Lower leg skin (tissue), 4 donors: ENCODE measurements at regions not wholly inside any gene's neighbourhood (a gene's known extent, or its start where the extent isn't known, plus 50 kb on each side); places are given as distances from the start of the nearest gene placed in this dataset.

Experiments used
- DNase-seq, 2 donors: peaks; one replicate each; pipeline ENCODE4 v3.0.0-alpha.2; 2019; ENCODE audit warnings: low spot score in 2 of 2
- H3K4me3 ChIP-seq: fragments of 200-600 bp; sonication (generic); 2 replicates; pipeline ENCODE4 v1.5.1; 2017; ENCODE audit warnings: mild to moderate bottlenecking, low read depth; ENCODE audit not compliant: poor library complexity, severe bottlenecking
- CTCF ChIP-seq, 3 donors: fragments of 450-650 bp; IDR thresholded peaks; one replicate each; pipeline ENCODE4 v1.5.1; 2016; ENCODE audit warnings: antibody characterized with exemption in 3 of 3, mild to moderate bottlenecking in 3 of 3, moderate library complexity in 2 of 3
- POLR2A ChIP-seq, 2 donors: fragments of 450-650 bp; IDR thresholded peaks; one replicate each; pipeline ENCODE4 v1.6.1; 2016 to 2017; ENCODE audit warnings: antibody characterized with exemption in 2 of 2, mild to moderate bottlenecking in 1 of 2, moderate library complexity in 1 of 2
- WGBS, 2 donors: methylation state at CpG; one replicate each; pipeline ENCODE4 v1.1.5; 2018; 5-methylcytosine and 5-hydroxymethylcytosine counted together
- intact Hi-C: fragments of 100-400 bp; cut with DNase I; formaldehyde crosslinking; loops from one replicate; pipeline ENCODE4 v1.15.0; 2023; ENCODE audit warnings: low total_unique reads

GRCh38 chr3:151564261-151564660 lies 103.4 kb upstream of the IGSF10 start:
- intact Hi-C loops = no loop called here
- no peak overlapping the region for H3K4me3 ChIP-seq
- no peak for TF ChIP-seq POLR2A (IDR thresholded peaks at IDR 0.05)
- TF ChIP-seq CTCF (IDR thresholded peaks at IDR 0.05) = no peak
- no peak for DNase-seq
- 59 to 76% methylated on average over 2 of the region's 2 CpGs for WGBS, 2 donors

GRCh38 chr3:151563305-151563704 lies 102.4 kb upstream of the IGSF10 start:
- DNase-seq = no peak
- 32 to 49% methylated on average over 2 of the region's 2 CpGs for WGBS, 2 donors
- TF ChIP-seq CTCF (IDR thresholded peaks at IDR 0.05) (no peak), POLR2A (IDR thresholded peaks at IDR 0.05) (no peak)
- H3K4me3 ChIP-seq = no peak overlapping the region
- intact Hi-C loops = no loop called here

- DNase-seq = no peak
- TF ChIP-seq POLR2A (IDR thresholded peaks at IDR 0.05) (no peak), CTCF (IDR thresholded peaks at IDR 0.05) (no peak)
- intact Hi-C loops = no loop called here
- H3K4me3 ChIP-seq = no peak overlapping the region
- WGBS, 2 donors = 83 to 91% methylated on average over 5 of the region's 5 CpGs
Observed at GRCh38 chr3:151562891-151563290, 102.0 kb upstream of the IGSF10 start.

GRCh38 chr3:151561878-151562277 lies 101.0 kb upstream of the IGSF10 start:
- 58 to 62% methylated on average over 3 of the region's 3 CpGs for WGBS, 2 donors
- TF ChIP-seq CTCF (IDR thresholded peaks at IDR 0.05) (no peak), POLR2A (IDR thresholded peaks at IDR 0.05) (no peak)
- intact Hi-C loops = no loop called here

GRCh38 chr3:151560738-151561137 lies 99.9 kb upstream of the IGSF10 start:
- TF ChIP-seq POLR2A (IDR thresholded peaks at IDR 0.05) (no peak), CTCF (IDR thresholded peaks at IDR 0.05) (no peak)
- 45 to 50% methylated on average over 2 of the region's 2 CpGs for WGBS, 2 donors
- H3K4me3 ChIP-seq = no peak overlapping the region
- intact Hi-C loops = no loop called here
- DNase-seq = no peak

More at GRCh38 chr3:151561878-151562277, 101.0 kb upstream of the IGSF10 start:
- no peak for DNase-seq
- no peak overlapping the region for H3K4me3 ChIP-seq

GRCh38 chr3:151559736-151560135 lies 98.9 kb upstream of the IGSF10 start:
- DNase-seq = no peak
- TF ChIP-seq CTCF (IDR thresholded peaks at IDR 0.05) (no peak), POLR2A (IDR thresholded peaks at IDR 0.05) (no peak)
- no peak overlapping the region for H3K4me3 ChIP-seq
- intact Hi-C loops = no loop called here
- WGBS, 2 donors = 73 to 79% methylated on average over 5 of the region's 5 CpGs
